ENCODE measurements at regions not wholly inside any gene's neighbourhood (a gene's known extent, or its start where the extent isn't known, plus 50 kb on each side); places are given as distances from the start of the nearest gene placed in this dataset.

DNA sequence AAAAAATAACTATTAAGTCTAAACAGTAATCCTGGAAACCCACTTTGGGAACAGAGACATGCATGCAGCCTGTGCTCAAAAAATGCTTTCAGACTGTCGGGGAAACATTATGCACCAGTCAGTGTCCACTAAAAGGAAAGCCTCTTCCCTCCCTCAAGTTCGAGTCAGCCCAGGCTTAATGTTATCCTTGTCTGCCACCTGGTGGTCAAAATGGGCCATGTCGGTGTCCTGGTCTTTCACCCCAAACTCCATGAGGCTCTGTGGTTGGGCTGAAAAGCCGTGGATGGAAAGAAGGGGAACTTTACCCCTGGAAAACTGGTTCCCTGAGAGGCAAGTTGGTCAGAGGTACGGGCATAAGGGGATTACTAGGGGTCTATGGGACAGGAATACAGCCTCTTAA lies 88.4 kb upstream of the ZNF492 start:
- peak in 1 of 2 donors; percentile 34 for DNase-seq
- no peak overlapping the region for H3K4me3 ChIP-seq
- H3K27ac ChIP-seq = no peak overlapping the region
- H3K27me3 ChIP-seq = no peaks in the 10 kb centered on the region
- TF ChIP-seq, protein P1, sequence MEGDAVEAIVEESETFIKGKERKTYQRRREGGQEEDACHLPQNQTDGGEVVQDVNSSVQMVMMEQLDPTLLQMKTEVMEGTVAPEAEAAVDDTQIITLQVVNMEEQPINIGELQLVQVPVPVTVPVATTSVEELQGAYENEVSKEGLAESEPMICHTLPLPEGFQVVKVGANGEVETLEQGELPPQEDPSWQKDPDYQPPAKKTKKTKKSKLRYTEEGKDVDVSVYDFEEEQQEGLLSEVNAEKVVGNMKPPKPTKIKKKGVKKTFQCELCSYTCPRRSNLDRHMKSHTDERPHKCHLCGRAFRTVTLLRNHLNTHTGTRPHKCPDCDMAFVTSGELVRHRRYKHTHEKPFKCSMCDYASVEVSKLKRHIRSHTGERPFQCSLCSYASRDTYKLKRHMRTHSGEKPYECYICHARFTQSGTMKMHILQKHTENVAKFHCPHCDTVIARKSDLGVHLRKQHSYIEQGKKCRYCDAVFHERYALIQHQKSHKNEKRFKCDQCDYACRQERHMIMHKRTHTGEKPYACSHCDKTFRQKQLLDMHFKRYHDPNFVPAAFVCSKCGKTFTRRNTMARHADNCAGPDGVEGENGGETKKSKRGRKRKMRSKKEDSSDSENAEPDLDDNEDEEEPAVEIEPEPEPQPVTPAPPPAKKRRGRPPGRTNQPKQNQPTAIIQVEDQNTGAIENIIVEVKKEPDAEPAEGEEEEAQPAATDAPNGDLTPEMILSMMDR (IDR thresholded peaks at IDR 0.05) = peak; percentile 22 to 45
- no peaks in the 10 kb centered on the region for H3K36me3 ChIP-seq
- no peaks in the 10 kb centered on the region for H3K4me1 ChIP-seq
- H3K9me3 ChIP-seq = peaks cover 5 to 8% (median 6%) of the 10 kb centered on the region in 3 donors
- intact Hi-C loops (cut with DNase I; ENCODE audit: low total_unique reads) = no loop called here

DNA sequence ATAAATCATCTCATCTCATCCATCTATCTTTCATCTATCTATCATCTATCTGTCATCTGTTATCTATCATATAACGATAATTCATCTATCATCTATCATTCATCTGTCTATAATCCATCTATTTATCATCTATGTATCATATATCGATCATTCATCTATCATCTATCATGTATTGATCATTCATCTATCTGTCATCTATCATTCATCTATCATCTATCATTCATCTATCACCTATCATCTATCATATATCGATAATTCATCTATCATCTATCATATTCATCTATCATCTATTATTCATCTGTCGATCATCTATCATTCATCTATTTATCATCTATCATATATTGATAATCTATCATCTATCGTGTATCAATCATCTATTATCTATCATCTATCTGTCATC lies 100.4 kb upstream of the ZNF492 start:
- H3K9me3 ChIP-seq = no peaks in the 10 kb centered on the region
- H3K4me1 ChIP-seq = no peaks in the 10 kb centered on the region
- DNase-seq = no peak
- no peak overlapping the region for H3K4me3 ChIP-seq
- H3K27ac ChIP-seq = no peak overlapping the region
- H3K27me3 ChIP-seq = peaks cover 0 to 8% of the 10 kb centered on the region in 2 donors
- TF ChIP-seq, protein P1 (IDR thresholded peaks at IDR 0.05) = no peak
- no peaks in the 10 kb centered on the region for H3K36me3 ChIP-seq
- intact Hi-C loops (cut with DNase I; ENCODE audit: low total_unique reads) = no loop called here

DNA sequence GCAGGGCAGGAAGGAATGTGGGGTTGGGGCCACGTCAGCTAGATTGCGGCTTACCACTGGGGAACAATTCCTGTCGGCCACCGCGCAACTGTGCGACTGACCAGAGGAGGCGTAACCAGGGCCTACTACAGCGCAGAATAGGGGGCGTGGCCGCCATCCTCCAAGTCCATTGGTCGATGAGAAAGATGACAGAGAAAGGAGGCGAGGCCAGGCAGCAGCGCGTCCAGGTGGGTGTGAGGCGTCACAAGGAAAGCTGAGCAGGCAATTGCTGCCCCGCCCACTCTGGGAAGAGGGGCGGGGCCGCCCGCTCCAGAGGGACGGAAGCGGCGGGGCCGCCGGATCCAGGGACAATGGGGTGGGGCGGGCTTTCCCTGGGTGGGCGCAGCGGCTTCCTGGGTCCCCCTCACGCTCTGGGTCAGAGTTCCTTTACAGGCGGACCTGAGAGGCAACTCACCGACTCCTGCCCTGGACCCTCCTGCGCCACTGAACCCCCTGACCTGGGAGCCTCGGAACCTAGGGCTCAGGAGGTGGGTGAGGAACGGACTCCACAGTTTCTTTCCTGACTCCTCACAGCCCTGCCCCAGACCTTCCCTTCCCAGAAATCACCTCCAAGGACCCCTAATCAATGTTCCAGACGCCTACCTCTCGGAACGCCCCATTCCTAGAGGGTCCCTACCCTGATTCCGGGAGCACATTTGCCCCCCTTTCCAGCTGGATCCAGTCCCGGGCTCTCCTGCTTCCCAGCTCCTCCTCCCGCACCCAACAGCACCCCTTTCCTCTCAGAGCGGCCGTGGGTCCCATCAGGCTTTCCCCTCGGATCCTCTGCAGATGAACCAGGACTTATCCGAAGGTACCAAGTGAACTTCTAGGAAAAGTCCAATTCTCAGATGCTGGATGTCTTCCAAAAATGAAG lies 101.5 kb upstream of the ZNF492 start:
- no peaks in the 10 kb centered on the region for H3K36me3 ChIP-seq
- intact Hi-C loops (cut with DNase I; ENCODE audit: low total_unique reads) = no loop called here
- peak; percentile 68 to 83 for DNase-seq
- H3K4me1 ChIP-seq = no peaks in the 10 kb centered on the region
- peaks cover 0 to 8% of the 10 kb centered on the region in 2 donors for H3K27me3 ChIP-seq
- peak overlapping the region; percentile 35 to 44 for H3K4me3 ChIP-seq
- H3K9me3 ChIP-seq = no peaks in the 10 kb centered on the region
- TF ChIP-seq, protein P1 (IDR thresholded peaks at IDR 0.05) = no peak
- no peak overlapping the region for H3K27ac ChIP-seq

DNA sequence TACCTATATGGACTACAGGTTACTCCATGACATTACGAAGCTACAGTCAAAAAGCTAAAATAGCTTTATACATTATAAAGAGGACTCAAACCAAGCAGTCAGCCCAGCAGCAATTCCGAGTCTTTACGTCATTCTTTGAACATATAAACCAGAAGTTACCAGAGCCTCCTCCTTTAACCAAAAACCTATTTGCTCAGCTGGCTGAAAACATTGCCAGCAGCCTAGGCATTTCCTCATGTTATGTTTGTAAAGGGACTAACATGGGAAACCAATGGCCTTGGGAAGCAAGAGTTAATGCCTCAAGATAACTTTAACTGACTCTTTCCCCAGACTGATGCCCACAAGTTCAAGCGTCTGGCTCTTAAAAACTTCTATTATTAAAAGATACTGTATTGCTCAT lies 104.1 kb upstream of the ZNF492 start:
- Histone ChIP-seq H3K4me1 (peaks cover 0 to 12% (median 0%) of the 10 kb centered on the region in 4 donors), H3K36me3 (no peaks in the 10 kb centered on the region), H3K9me3 (no peaks in the 10 kb centered on the region), H3K27me3 (peaks cover 0 to 8% of the 10 kb centered on the region in 2 donors), H3K27ac (no peak overlapping the region), H3K4me3 (no peak overlapping the region)
- no peak for DNase-seq
- intact Hi-C loops (cut with DNase I; ENCODE audit: low total_unique reads) = no loop called here
- TF ChIP-seq, protein P1 (IDR thresholded peaks at IDR 0.05) = no peak

DNA sequence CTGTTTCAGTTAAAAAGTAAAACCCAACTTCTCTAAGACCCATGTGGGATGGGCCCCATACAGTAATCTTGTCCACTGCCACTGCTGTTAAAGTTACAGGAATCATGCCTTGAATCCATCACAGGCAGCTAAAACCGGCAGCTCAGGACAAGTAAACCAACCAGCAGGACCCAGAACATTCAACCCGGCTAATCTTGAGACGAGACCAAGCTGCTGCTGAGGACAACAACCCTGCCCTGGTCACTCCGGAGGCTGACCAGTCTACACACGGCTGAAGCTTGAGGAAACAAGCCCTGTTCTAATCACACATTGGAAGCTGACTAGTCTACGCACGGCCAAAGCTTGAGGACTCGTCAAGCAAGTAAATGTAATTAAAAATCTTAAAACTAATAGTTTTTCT lies 105.2 kb upstream of the ZNF492 start:
- Histone ChIP-seq H3K27ac (no peak overlapping the region), H3K4me1 (peaks cover 0 to 12% (median 0%) of the 10 kb centered on the region in 4 donors), H3K9me3 (no peaks in the 10 kb centered on the region), H3K36me3 (no peaks in the 10 kb centered on the region), H3K27me3 (peaks cover 0 to 8% of the 10 kb centered on the region in 2 donors), H3K4me3 (no peak overlapping the region)
- DNase-seq = no peak
- intact Hi-C loops (cut with DNase I; ENCODE audit: low total_unique reads) = no loop called here
- TF ChIP-seq, protein P1 (IDR thresholded peaks at IDR 0.05) = no peak
